ENCODE measurements at regions not wholly inside any gene's neighbourhood (a gene's known extent, or its start where the extent isn't known, plus 50 kb on each side); places are given as distances from the start of the nearest gene placed in this dataset.

- ATAC-seq (no peak), FAIRE-seq (no peak), DNase-seq (no peak)
- intact Hi-C loops (cut with DNase I): no loop called here
- no peaks in the 10 kb centered on the region for H3K27me3 ChIP-seq
- H3K4me1 ChIP-seq: no peaks in the 10 kb centered on the region
- H3K4me3 ChIP-seq: no peak overlapping the region
- no peaks in the 10 kb centered on the region for H3K36me3 ChIP-seq
- 78 to 84% methylated on average over 5 of the region's 5 CpGs for WGBS, 2 donors
- H3K9me3 ChIP-seq: no peaks in the 10 kb centered on the region
- H3K27ac ChIP-seq: no peak overlapping the region
- TF ChIP-seq CTCF (IDR thresholded peaks at IDR 0.05): no peak
Measured at GRCh38 chr14:66072190-66073084, 413.7 kb upstream of the CCDC196 start.

- no peak for TF ChIP-seq CTCF (IDR thresholded peaks at IDR 0.05)
- intact Hi-C loops (cut with DNase I): no loop called here
- no peak for DNase-seq
Measured at GRCh38 chr14:66074537-66074936, 411.6 kb upstream of the CCDC196 start.

GRCh38 chr14:66076176-66076575 is 410.0 kb upstream of the CCDC196 start:
- H3K9me3 ChIP-seq: no peaks in the 10 kb centered on the region
- H3K27me3 ChIP-seq: no peaks in the 10 kb centered on the region
- FAIRE-seq: no peak
- no peak for ATAC-seq
- intact Hi-C loops (cut with DNase I): no loop called here
- no peaks in the 10 kb centered on the region for H3K36me3 ChIP-seq
- H3K4me3 ChIP-seq: no peak overlapping the region
- TF ChIP-seq CTCF (IDR thresholded peaks at IDR 0.05): no peak
- no peak for DNase-seq
- H3K4me1 ChIP-seq: no peaks in the 10 kb centered on the region
- no peak overlapping the region for H3K27ac ChIP-seq
- 53 to 64% methylated on average over 3 of the region's 3 CpGs for WGBS, 2 donors

More at GRCh38 chr14:66074537-66074936, 411.6 kb upstream of the CCDC196 start:
- Histone ChIP-seq H3K4me1 (no peaks in the 10 kb centered on the region), H3K27ac (no peak overlapping the region), H3K9me3 (no peaks in the 10 kb centered on the region), H3K4me3 (no peak overlapping the region), H3K36me3 (no peaks in the 10 kb centered on the region), H3K27me3 (no peaks in the 10 kb centered on the region)
- ATAC-seq (no peak), FAIRE-seq (no peak)
- WGBS, 2 donors: 72 to 84% methylated on average over 4 of the region's 4 CpGs

- Histone ChIP-seq H3K9me3 (no peaks in the 10 kb centered on the region), H3K36me3 (no peaks in the 10 kb centered on the region), H3K27ac (no peak overlapping the region), H3K27me3 (no peaks in the 10 kb centered on the region), H3K4me1 (no peaks in the 10 kb centered on the region), H3K4me3 (no peak overlapping the region)
- ATAC-seq (no peak), FAIRE-seq (no peak), DNase-seq (no peak)
- intact Hi-C loops (cut with DNase I): no loop called here
- WGBS, 2 donors: 66 to 76% methylated on average over 5 of the region's 5 CpGs
- no peak for TF ChIP-seq CTCF (IDR thresholded peaks at IDR 0.05)
Measured at GRCh38 chr14:66078006-66078405, 408.2 kb upstream of the CCDC196 start.

All from pancreas (tissue), 10 donors.